GM23338 (cell line): ENCODE measurements at regions not wholly inside any gene's neighbourhood (a gene's known extent, or its start where the extent isn't known, plus 50 kb on each side); places are given as distances from the start of the nearest gene placed in this dataset.

Experiments used
- ATAC-seq: fragments of 200-7000 bp; cut with Tn5 transposase; 3 replicates; pipeline ENCODE4 v1.9.1; 2020
- DNase-seq: peaks from one replicate; pipeline ENCODE4 v3.0.0-alpha.2; 2015; ENCODE audit warnings: low spot score
- H2AFZ ChIP-seq: fragments of 200-600 bp; sonication (generic); 2 replicates; pipeline ENCODE4 v1.8.0; 2016; ENCODE audit warnings: antibody characterized with exemption, mild to moderate bottlenecking, moderate library complexity
- H3F3A ChIP-seq: fragments of 200-600 bp; sonication (generic); replicated peaks from 2 replicates; pipeline ENCODE4 v1.8.0; 2017; ENCODE audit warnings: antibody characterized with exemption, mixed run types, low read depth
- H3K27ac ChIP-seq: fragments of 200-600 bp; sonication (generic); 2 replicates; pipeline ENCODE4 v1.6.1; 2016; ENCODE audit warnings: low read depth
- H3K27me3 ChIP-seq: fragments of 200-600 bp; sonication (generic); 2 replicates; pipeline ENCODE4 v1.8.0; 2016; ENCODE audit warnings: mild to moderate bottlenecking, mixed run types, moderate library complexity; ENCODE audit not compliant: insufficient read depth
- H3K36me3 ChIP-seq: fragments of 200-600 bp; sonication (generic); 2 replicates; pipeline ENCODE4 v1.8.0; 2016; ENCODE audit warnings: mild to moderate bottlenecking; ENCODE audit not compliant: insufficient read depth
- H3K4me1 ChIP-seq: fragments of 200-600 bp; sonication (generic); 2 replicates; pipeline ENCODE4 v1.8.0; 2016; ENCODE audit warnings: mild to moderate bottlenecking, moderate library complexity; ENCODE audit not compliant: insufficient read depth
- H3K4me2 ChIP-seq: fragments of 200-600 bp; sonication (generic); 2 replicates; pipeline ENCODE4 v1.7.1; 2017; ENCODE audit warnings: mixed run types
- H3K4me3 ChIP-seq: fragments of 200-600 bp; sonication (generic); 2 replicates; pipeline ENCODE4 v1.6.1; 2016; ENCODE audit warnings: mixed run types
- H3K79me2 ChIP-seq: fragments of 200-600 bp; sonication (generic); replicated peaks from 2 replicates; pipeline ENCODE4 v1.8.0; 2017; ENCODE audit warnings: mild to moderate bottlenecking; ENCODE audit not compliant: insufficient read depth
- H3K9me2 ChIP-seq: fragments of 200-600 bp; sonication (generic); 2 replicates; pipeline ENCODE4 v1.8.0; 2017; ENCODE audit not compliant: insufficient read depth
- H4K20me1 ChIP-seq: fragments of 200-600 bp; sonication (generic); replicated peaks from 2 replicates; pipeline ENCODE4 v1.8.0; 2017; ENCODE audit warnings: mild to moderate bottlenecking; ENCODE audit not compliant: insufficient read depth
- H3K27ac Mint-ChIP-seq: 2 replicates; pipeline ENCODE4 v1.8.0; 2020; ENCODE audit warnings: inconsistent platforms, mild to moderate bottlenecking, moderate library complexity, mixed read lengths
- H3K27me3 Mint-ChIP-seq: 3 replicates; pipeline ENCODE4 v1.8.0; 2022; ENCODE audit warnings: low read depth, mild to moderate bottlenecking, moderate library complexity, mixed read lengths, inconsistent platforms; ENCODE audit not compliant: insufficient read depth, poor library complexity
- H3K36me3 Mint-ChIP-seq: 3 replicates; pipeline ENCODE4 v1.8.0; 2021; ENCODE audit warnings: low read depth, mild to moderate bottlenecking, inconsistent platforms, moderate library complexity, mixed read lengths
- H3K4me1 Mint-ChIP-seq: 3 replicates; pipeline ENCODE4 v1.8.0; 2020; ENCODE audit warnings: mild to moderate bottlenecking, inconsistent platforms, mixed read lengths
- H3K4me3 Mint-ChIP-seq: 3 replicates; pipeline ENCODE4 v1.8.0; 2021; ENCODE audit warnings: moderate library complexity, mild to moderate bottlenecking, inconsistent platforms, mixed read lengths
- H3K9me3 Mint-ChIP-seq: 3 replicates; pipeline ENCODE4 v1.8.0; 2020; ENCODE audit warnings: moderate library complexity, mild to moderate bottlenecking, inconsistent platforms, mixed read lengths
- EZH2 ChIP-seq: fragments of 200-600 bp; sonication (generic); IDR thresholded peaks from one replicate; pipeline ENCODE4 v1.8.0; 2017; ENCODE audit warnings: antibody characterized with exemption, mild to moderate bottlenecking, low read depth; ENCODE audit not compliant: unreplicated experiment
- EZH2phosphoT487 ChIP-seq: fragments of 200-600 bp; sonication (generic); IDR thresholded peaks from one replicate; pipeline ENCODE4 v1.8.1; 2018; ENCODE audit warnings: antibody characterized with exemption; ENCODE audit not compliant: unreplicated experiment
- JUNB ChIP-seq: IDR thresholded peaks from one replicate; pipeline ENCODE4 v1.6.1; 2016; ENCODE audit warnings: antibody characterized with exemption; ENCODE audit not compliant: unreplicated experiment
- NANOG ChIP-seq: IDR thresholded peaks from 2 replicates; pipeline ENCODE4 v1.6.1; 2016; ENCODE audit warnings: antibody characterized with exemption, borderline replicate concordance
- POLR2AphosphoS5 ChIP-seq: IDR thresholded peaks from 2 replicates; pipeline ENCODE4 v1.6.1; 2016; ENCODE audit warnings: antibody characterized with exemption, low read depth
- STAT1 ChIP-seq: IDR thresholded peaks from one replicate; pipeline ENCODE4 v1.6.1; 2016; ENCODE audit warnings: antibody characterized with exemption; ENCODE audit not compliant: unreplicated experiment
- ZNF114 ChIP-seq: fragments of 250-450 bp; sonication (Bioruptor Pico); IDR thresholded peaks from 2 replicates; pipeline ENCODE4 v1.5.0; 2020; ENCODE audit warnings: mild to moderate bottlenecking, moderate library complexity
- ZNF331 ChIP-seq: fragments of 250-450 bp; sonication (Bioruptor Pico); IDR thresholded peaks from 2 replicates; pipeline ENCODE4 v1.5.0; 2020; ENCODE audit warnings: low read depth, mild to moderate bottlenecking, moderate library complexity
- TF ChIP-seq, protein P1 (sequence below): IDR thresholded peaks from 2 replicates; pipeline ENCODE4 v1.6.1; 2016; ENCODE audit warnings: antibody characterized with exemption
- TF ChIP-seq, protein P2 (sequence below): IDR thresholded peaks from one replicate; pipeline ENCODE4 v1.6.1; 2018; ENCODE audit warnings: antibody characterized with exemption; ENCODE audit not compliant: unreplicated experiment

DNA sequence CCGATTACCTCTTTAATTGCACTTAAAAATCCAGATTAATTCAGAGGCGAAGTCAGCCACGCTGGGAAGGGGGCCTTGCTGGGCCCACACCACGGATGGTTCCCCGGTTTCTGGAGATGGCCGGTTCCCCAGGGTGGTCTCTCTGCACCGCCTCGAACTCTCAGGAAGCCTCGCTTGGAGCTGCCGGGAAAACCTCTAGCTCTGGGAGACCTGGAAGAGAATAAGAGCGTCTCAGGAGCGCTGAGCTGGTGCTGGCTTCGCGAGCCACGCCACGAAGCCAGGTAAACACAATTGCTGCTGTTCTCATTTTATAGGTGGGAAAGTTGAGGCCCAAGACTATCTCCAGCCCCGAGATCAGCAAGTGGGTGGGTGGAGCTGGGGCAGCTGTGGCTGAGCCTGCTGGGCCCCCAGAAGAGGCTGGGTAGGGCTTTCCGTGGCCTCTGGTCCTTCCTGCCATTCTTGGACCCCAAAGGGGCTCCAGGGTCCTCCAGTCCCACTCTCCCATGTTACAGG lies 110.4 kb downstream of the MICALL2 start (continued):
- TF ChIP-seq EZH2 (no peak), NANOG (no peak), EZH2phosphoT487 (no peak), JUNB (no peak), POLR2AphosphoS5 (no peak), ZNF114 (CRISPR knock-in tag) (no peak), ZNF331 (CRISPR knock-in tag) (no peak)
- TF ChIP-seq, protein P1, sequence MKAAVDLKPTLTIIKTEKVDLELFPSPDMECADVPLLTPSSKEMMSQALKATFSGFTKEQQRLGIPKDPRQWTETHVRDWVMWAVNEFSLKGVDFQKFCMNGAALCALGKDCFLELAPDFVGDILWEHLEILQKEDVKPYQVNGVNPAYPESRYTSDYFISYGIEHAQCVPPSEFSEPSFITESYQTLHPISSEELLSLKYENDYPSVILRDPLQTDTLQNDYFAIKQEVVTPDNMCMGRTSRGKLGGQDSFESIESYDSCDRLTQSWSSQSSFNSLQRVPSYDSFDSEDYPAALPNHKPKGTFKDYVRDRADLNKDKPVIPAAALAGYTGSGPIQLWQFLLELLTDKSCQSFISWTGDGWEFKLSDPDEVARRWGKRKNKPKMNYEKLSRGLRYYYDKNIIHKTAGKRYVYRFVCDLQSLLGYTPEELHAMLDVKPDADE = no peak

DNA sequence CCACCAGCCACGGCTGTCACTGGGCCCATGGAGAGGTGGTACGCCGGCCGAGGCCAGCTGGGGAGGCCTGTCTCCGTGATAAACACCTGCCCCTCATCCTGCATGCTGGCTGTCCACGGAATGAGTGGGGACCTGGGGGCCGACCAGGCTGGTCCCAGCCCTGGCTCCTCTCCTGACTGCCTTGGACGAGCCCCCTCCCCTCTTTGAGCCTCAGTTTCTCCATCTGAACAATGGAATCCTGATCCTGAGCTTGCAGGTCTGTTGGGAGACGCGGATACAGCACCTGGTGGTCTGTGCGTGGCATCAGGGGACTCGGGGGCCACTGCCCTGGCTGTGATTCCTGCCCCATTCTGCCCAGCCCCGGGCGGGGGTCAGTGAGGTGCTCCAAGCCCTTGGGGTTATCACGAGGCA lies 109.9 kb downstream of the MICALL2 start:
- no peaks in the 10 kb centered on the region for H4K20me1 ChIP-seq
- no peak for TF ChIP-seq EZH2
- TF ChIP-seq POLR2AphosphoS5 = no peak
- Mint-ChIP-seq H3K27ac (no peak overlapping the region), H3K4me3 (no peak overlapping the region), H3K36me3 (no peaks in the 10 kb centered on the region), H3K27me3 (peaks cover 2% of the 10 kb centered on the region), H3K4me1 (no peaks in the 10 kb centered on the region), H3K9me3 (no peaks in the 10 kb centered on the region)
- H3K4me2 ChIP-seq = no peak overlapping the region
- no peak overlapping the region for H2AFZ ChIP-seq
- no peaks in the 10 kb centered on the region for H3F3A ChIP-seq
- no peaks in the 10 kb centered on the region for H3K36me3 ChIP-seq
- DNase-seq (no peak), ATAC-seq (no peak)
- no peak overlapping the region for H3K4me3 ChIP-seq
- H3K9me2 ChIP-seq = no peaks in the 10 kb centered on the region
- H3K79me2 ChIP-seq = no peaks in the 10 kb centered on the region
- H3K4me1 ChIP-seq = no peaks in the 10 kb centered on the region
- no peak overlapping the region for H3K27ac ChIP-seq
- no peaks in the 10 kb centered on the region for H3K27me3 ChIP-seq

DNA sequence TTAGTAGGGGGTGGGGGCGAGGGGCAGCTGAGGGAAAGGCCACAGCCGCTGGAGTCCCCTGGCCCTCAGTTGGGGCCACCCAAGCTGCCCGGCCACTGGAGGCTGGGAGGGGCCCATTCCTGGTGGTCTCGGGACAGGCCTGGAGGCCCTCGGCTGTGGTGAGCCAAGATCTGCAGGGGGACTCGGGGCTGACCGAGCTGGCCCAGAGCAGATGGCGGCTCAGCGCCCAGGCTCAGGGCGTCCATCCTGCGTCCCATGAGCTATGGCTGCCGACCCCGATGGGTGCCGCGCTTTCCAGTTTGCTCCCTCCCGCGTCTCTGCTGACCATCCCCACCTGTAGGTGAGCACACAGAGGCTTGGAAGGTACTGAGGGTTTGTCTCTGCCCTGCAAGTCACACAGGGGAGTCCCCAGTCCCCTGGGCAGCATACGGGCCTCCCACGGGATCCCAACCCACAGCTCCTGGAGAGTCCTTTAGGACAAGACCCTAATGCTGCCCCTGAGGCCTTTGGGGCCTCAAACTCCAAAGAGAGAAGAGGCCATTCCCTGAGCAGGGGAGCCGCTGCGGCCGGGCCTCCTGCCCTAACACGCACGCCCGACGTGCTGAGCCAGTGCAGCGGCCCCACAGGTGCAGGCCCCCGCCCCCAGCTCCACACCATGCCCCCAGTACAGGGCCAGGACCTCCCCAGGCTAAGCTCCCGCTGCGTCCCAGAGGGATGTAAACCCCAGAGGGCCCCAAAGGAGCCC lies 107.2 kb downstream of the MICALL2 start:
- Histone ChIP-seq H3F3A (no peaks in the 10 kb centered on the region), H3K4me3 (no peak overlapping the region), H3K27ac (no peak overlapping the region), H3K36me3 (no peaks in the 10 kb centered on the region), H3K4me2 (no peak overlapping the region), H3K79me2 (no peaks in the 10 kb centered on the region), H2AFZ (no peak overlapping the region), H3K27me3 (no peaks in the 10 kb centered on the region), H3K4me1 (no peaks in the 10 kb centered on the region), H4K20me1 (no peaks in the 10 kb centered on the region), H3K9me2 (no peaks in the 10 kb centered on the region)
- H3K27me3 Mint-ChIP-seq = peaks cover 10% of the 10 kb centered on the region
- H3K4me3 Mint-ChIP-seq = no peak overlapping the region
- ATAC-seq (no peak), DNase-seq (no peak)
- TF ChIP-seq JUNB (no peak), STAT1 (no peak), NANOG (no peak)
- TF ChIP-seq, protein P2, sequence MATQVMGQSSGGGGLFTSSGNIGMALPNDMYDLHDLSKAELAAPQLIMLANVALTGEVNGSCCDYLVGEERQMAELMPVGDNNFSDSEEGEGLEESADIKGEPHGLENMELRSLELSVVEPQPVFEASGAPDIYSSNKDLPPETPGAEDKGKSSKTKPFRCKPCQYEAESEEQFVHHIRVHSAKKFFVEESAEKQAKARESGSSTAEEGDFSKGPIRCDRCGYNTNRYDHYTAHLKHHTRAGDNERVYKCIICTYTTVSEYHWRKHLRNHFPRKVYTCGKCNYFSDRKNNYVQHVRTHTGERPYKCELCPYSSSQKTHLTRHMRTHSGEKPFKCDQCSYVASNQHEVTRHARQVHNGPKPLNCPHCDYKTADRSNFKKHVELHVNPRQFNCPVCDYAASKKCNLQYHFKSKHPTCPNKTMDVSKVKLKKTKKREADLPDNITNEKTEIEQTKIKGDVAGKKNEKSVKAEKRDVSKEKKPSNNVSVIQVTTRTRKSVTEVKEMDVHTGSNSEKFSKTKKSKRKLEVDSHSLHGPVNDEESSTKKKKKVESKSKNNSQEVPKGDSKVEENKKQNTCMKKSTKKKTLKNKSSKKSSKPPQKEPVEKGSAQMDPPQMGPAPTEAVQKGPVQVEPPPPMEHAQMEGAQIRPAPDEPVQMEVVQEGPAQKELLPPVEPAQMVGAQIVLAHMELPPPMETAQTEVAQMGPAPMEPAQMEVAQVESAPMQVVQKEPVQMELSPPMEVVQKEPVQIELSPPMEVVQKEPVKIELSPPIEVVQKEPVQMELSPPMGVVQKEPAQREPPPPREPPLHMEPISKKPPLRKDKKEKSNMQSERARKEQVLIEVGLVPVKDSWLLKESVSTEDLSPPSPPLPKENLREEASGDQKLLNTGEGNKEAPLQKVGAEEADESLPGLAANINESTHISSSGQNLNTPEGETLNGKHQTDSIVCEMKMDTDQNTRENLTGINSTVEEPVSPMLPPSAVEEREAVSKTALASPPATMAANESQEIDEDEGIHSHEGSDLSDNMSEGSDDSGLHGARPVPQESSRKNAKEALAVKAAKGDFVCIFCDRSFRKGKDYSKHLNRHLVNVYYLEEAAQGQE = no peak
- H3K36me3 Mint-ChIP-seq = no peaks in the 10 kb centered on the region
- no peak overlapping the region for H3K27ac Mint-ChIP-seq
- H3K4me1 Mint-ChIP-seq = peaks cover 3% of the 10 kb centered on the region; the same call in 1 of the 3 replicates
- H3K9me3 Mint-ChIP-seq = no peaks in the 10 kb centered on the region
